ENCODE measurements at regions not wholly inside any gene's neighbourhood (a gene's known extent, or its start where the extent isn't known, plus 50 kb on each side); places are given as distances from the start of the nearest gene placed in this dataset.

GRCh38 chr6:101195588-101195987 lies 197.9 kb upstream of the GRIK2 start:
- H3K4me3 ChIP-seq, result no peak overlapping the region
- H3K27me3 ChIP-seq (replicated peaks; ENCODE audit: insufficient read depth), result no peaks in the 10 kb centered on the region
- H3K9ac ChIP-seq, result no peak overlapping the region
- no peak overlapping the region for H3K27ac ChIP-seq
- H3F3A ChIP-seq (ENCODE audit: insufficient read depth), result no peaks in the 10 kb centered on the region
- no peak overlapping the region for H2AFZ ChIP-seq
- in situ Hi-C loops (cut with MboI), result no loop called here
- TF ChIP-seq EZH2phosphoT487 (IDR thresholded peaks at IDR 0.05; ENCODE audit: insufficient read depth, low read depth) (no peak), EZH2 (IDR thresholded peaks at IDR 0.05; ENCODE audit: insufficient read depth, poor library complexity, severe bottlenecking) (no peak)
- no peak overlapping the region for H3K4me2 ChIP-seq (ENCODE audit: unreplicated experiment)
- H3K9me2 ChIP-seq (ENCODE audit: insufficient read depth), result no peaks in the 10 kb centered on the region
- H3K79me2 ChIP-seq (ENCODE audit: insufficient read depth), result no peaks in the 10 kb centered on the region
- DNase-seq, result no peak
- no peaks in the 10 kb centered on the region for H3K9me3 ChIP-seq (ENCODE audit: low read depth)
- H3K36me3 ChIP-seq (ENCODE audit: low read depth), result no peaks in the 10 kb centered on the region
- no peaks in the 10 kb centered on the region for H3K4me1 ChIP-seq (ENCODE audit: insufficient read depth)
- H4K20me1 ChIP-seq (ENCODE audit: insufficient read depth), result no peaks in the 10 kb centered on the region

GRCh38 chr6:101199441-101199840 lies 194.1 kb upstream of the GRIK2 start:
- Histone ChIP-seq H2AFZ (no peak overlapping the region), H3K9me3 (ENCODE audit: low read depth) (no peaks in the 10 kb centered on the region), H3K27ac (no peak overlapping the region), H3K9me2 (ENCODE audit: insufficient read depth) (no peaks in the 10 kb centered on the region), H3K9ac (no peak overlapping the region), H3K4me3 (no peak overlapping the region), H3K36me3 (ENCODE audit: low read depth) (no peaks in the 10 kb centered on the region), H3F3A (ENCODE audit: insufficient read depth) (no peaks in the 10 kb centered on the region), H4K20me1 (ENCODE audit: insufficient read depth) (no peaks in the 10 kb centered on the region), H3K4me1 (ENCODE audit: insufficient read depth) (no peaks in the 10 kb centered on the region), H3K27me3 (replicated peaks; ENCODE audit: insufficient read depth) (no peaks in the 10 kb centered on the region), H3K4me2 (ENCODE audit: unreplicated experiment) (no peak overlapping the region), H3K79me2 (ENCODE audit: insufficient read depth) (no peaks in the 10 kb centered on the region)
- no peak for DNase-seq
- in situ Hi-C loops (cut with MboI), result no loop called here
- TF ChIP-seq EZH2 (IDR thresholded peaks at IDR 0.05; ENCODE audit: insufficient read depth, poor library complexity, severe bottlenecking) (no peak), EZH2phosphoT487 (IDR thresholded peaks at IDR 0.05; ENCODE audit: insufficient read depth, low read depth) (no peak)

- Histone ChIP-seq H3K36me3 (ENCODE audit: low read depth) (no peaks in the 10 kb centered on the region), H2AFZ (no peak overlapping the region)
Measured at GRCh38 chr6:101202867-101203374, 190.6 kb upstream of the GRIK2 start.

GRCh38 chr6:101203664-101204063 lies 189.8 kb upstream of the GRIK2 start:
- Histone ChIP-seq H4K20me1 (ENCODE audit: insufficient read depth) (no peaks in the 10 kb centered on the region), H3K36me3 (ENCODE audit: low read depth) (no peaks in the 10 kb centered on the region), H3F3A (ENCODE audit: insufficient read depth) (no peaks in the 10 kb centered on the region), H3K9me2 (ENCODE audit: insufficient read depth) (no peaks in the 10 kb centered on the region), H3K9ac (no peak overlapping the region), H3K4me2 (ENCODE audit: unreplicated experiment) (no peak overlapping the region), H3K79me2 (ENCODE audit: insufficient read depth) (no peaks in the 10 kb centered on the region), H3K9me3 (ENCODE audit: low read depth) (no peaks in the 10 kb centered on the region), H3K4me3 (no peak overlapping the region), H2AFZ (no peak overlapping the region), H3K27me3 (replicated peaks; ENCODE audit: insufficient read depth) (no peaks in the 10 kb centered on the region), H3K27ac (no peak overlapping the region), H3K4me1 (ENCODE audit: insufficient read depth) (no peaks in the 10 kb centered on the region)
- in situ Hi-C loops (cut with MboI), result no loop called here
- DNase-seq, result no peak
- TF ChIP-seq EZH2phosphoT487 (IDR thresholded peaks at IDR 0.05; ENCODE audit: insufficient read depth, low read depth) (no peak), EZH2 (IDR thresholded peaks at IDR 0.05; ENCODE audit: insufficient read depth, poor library complexity, severe bottlenecking) (no peak)
- 13 to 16% methylated on average over 2 of the region's 2 CpGs for WGBS, 2 experiments (ENCODE audit: low coverage in 1 of 2, low lambda C conversion rate in 2 of 2, missing lambda C conversion rate in 2 of 2)

More at GRCh38 chr6:101202867-101203374, 190.6 kb upstream of the GRIK2 start:
- H3K4me1 ChIP-seq (ENCODE audit: insufficient read depth), result no peaks in the 10 kb centered on the region
- TF ChIP-seq EZH2 (IDR thresholded peaks at IDR 0.05; ENCODE audit: insufficient read depth, poor library complexity, severe bottlenecking) (no peak), EZH2phosphoT487 (IDR thresholded peaks at IDR 0.05; ENCODE audit: insufficient read depth, low read depth) (no peak)
- H3K9me3 ChIP-seq (ENCODE audit: low read depth), result no peaks in the 10 kb centered on the region
- H3F3A ChIP-seq (ENCODE audit: insufficient read depth), result no peaks in the 10 kb centered on the region
- H3K4me2 ChIP-seq (ENCODE audit: unreplicated experiment), result no peak overlapping the region
- no peaks in the 10 kb centered on the region for H4K20me1 ChIP-seq (ENCODE audit: insufficient read depth)
- no peak overlapping the region for H3K27ac ChIP-seq
- in situ Hi-C loops (cut with MboI), result no loop called here
- no peak overlapping the region for H3K4me3 ChIP-seq
- no peaks in the 10 kb centered on the region for H3K9me2 ChIP-seq (ENCODE audit: insufficient read depth)
- H3K9ac ChIP-seq, result no peak overlapping the region
- DNase-seq, result no peak
- H3K79me2 ChIP-seq (ENCODE audit: insufficient read depth), result no peaks in the 10 kb centered on the region
- no peaks in the 10 kb centered on the region for H3K27me3 ChIP-seq (replicated peaks; ENCODE audit: insufficient read depth)

- Histone ChIP-seq H3K9me3 (ENCODE audit: low read depth) (no peaks in the 10 kb centered on the region), H4K20me1 (ENCODE audit: insufficient read depth) (no peaks in the 10 kb centered on the region), H3F3A (ENCODE audit: insufficient read depth) (no peaks in the 10 kb centered on the region), H3K27me3 (replicated peaks; ENCODE audit: insufficient read depth) (no peaks in the 10 kb centered on the region), H3K36me3 (ENCODE audit: low read depth) (no peaks in the 10 kb centered on the region), H3K79me2 (ENCODE audit: insufficient read depth) (no peaks in the 10 kb centered on the region), H3K9ac (no peak overlapping the region), H3K27ac (no peak overlapping the region), H3K9me2 (ENCODE audit: insufficient read depth) (no peaks in the 10 kb centered on the region), H3K4me3 (no peak overlapping the region), H3K4me1 (ENCODE audit: insufficient read depth) (no peaks in the 10 kb centered on the region), H3K4me2 (ENCODE audit: unreplicated experiment) (no peak overlapping the region), H2AFZ (no peak overlapping the region)
- in situ Hi-C loops (cut with MboI), result no loop called here
- no peak for DNase-seq
- TF ChIP-seq EZH2 (IDR thresholded peaks at IDR 0.05; ENCODE audit: insufficient read depth, poor library complexity, severe bottlenecking), result no peak
- no peak for TF ChIP-seq EZH2phosphoT487 (IDR thresholded peaks at IDR 0.05; ENCODE audit: insufficient read depth, low read depth)
- WGBS, 2 experiments (ENCODE audit: low coverage in 1 of 2, low lambda C conversion rate in 2 of 2, missing lambda C conversion rate in 2 of 2), result 54 to 59% methylated on average over 4 of the region's 4 CpGs
Measured at GRCh38 chr6:101208152-101208551, 185.4 kb upstream of the GRIK2 start.

Data from GM23248 (cell line).